ENCODE measurements at regions not wholly inside any gene's neighbourhood (a gene's known extent, or its start where the extent isn't known, plus 50 kb on each side); places are given as distances from the start of the nearest gene placed in this dataset.
A peak's percentile ranks its signal among the peaks of the same experiment; 100 is the strongest.

DNA sequence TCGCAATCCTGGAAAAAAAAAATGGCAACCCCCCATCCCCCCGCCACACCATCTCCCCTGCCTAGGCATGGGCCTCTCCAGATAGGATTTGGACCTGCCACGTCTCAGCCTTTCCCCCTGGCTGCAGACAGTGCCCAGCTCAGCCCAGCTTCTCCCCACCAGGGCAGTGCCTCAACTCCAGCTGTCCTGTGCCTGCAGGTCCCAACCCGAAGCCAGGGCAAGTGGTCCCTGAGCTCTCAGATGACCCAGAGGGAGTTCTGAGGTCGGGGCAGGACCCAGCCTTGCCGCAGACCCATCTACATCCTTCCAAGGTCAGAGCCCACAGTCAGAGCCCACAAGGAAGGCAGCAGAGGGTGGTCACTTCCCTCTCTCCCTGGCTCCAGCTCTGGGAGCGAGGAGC is 86.7 kb upstream of the POU3F1 start:
- no peak for ATAC-seq
- TF ChIP-seq ZNF565 (CRISPR knock-in tag; conservative IDR thresholded peaks at IDR 0.05; ENCODE audit: low read depth) (no peak), ZC3H10 (CRISPR knock-in tag; IDR thresholded peaks at IDR 0.05) (no peak), BACH2 (CRISPR knock-in tag; IDR thresholded peaks at IDR 0.05; ENCODE audit: borderline replicate concordance) (no peak)
- TF ChIP-seq, protein P1, sequence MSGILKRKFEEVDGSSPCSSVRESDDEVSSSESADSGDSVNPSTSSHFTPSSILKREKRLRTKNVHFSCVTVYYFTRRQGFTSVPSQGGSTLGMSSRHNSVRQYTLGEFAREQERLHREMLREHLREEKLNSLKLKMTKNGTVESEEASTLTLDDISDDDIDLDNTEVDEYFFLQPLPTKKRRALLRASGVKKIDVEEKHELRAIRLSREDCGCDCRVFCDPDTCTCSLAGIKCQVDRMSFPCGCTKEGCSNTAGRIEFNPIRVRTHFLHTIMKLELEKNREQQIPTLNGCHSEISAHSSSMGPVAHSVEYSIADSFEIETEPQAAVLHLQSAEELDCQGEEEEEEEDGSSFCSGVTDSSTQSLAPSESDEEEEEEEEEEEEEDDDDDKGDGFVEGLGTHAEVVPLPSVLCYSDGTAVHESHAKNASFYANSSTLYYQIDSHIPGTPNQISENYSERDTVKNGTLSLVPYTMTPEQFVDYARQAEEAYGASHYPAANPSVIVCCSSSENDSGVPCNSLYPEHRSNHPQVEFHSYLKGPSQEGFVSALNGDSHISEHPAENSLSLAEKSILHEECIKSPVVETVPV (CRISPR knock-in tag; IDR thresholded peaks at IDR 0.05) = no peak
- TF ChIP-seq, protein P2, sequence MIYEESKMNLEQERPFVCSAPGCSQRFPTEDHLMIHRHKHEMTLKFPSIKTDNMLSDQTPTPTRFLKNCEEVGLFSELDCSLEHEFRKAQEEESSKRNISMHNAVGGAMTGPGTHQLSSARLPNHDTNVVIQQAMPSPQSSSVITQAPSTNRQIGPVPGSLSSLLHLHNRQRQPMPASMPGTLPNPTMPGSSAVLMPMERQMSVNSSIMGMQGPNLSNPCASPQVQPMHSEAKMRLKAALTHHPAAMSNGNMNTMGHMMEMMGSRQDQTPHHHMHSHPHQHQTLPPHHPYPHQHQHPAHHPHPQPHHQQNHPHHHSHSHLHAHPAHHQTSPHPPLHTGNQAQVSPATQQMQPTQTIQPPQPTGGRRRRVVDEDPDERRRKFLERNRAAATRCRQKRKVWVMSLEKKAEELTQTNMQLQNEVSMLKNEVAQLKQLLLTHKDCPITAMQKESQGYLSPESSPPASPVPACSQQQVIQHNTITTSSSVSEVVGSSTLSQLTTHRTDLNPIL (CRISPR knock-in tag; IDR thresholded peaks at IDR 0.05; ENCODE audit: low read depth) = no peak

DNA sequence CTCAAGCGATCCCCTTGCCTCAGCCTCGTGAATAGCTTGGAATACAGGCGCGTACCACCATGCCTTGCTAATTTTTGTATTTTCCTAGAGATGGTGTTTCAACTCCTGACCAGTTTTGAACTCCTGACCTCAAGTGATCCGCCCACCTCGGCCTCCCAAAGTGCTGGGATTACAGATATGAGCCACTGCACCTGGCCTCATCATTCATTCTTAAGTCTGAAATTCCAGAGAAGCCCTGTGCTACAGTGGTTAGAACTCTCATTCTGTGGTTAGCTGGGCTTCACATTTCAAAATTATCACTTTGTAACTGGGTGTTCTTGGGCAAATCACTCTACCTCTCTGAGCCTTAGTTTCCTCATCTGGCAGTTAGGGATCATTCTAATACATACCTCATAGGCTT is 86.1 kb upstream of the POU3F1 start:
- no peak for ATAC-seq
- TF ChIP-seq ZNF8 (CRISPR knock-in tag; IDR thresholded peaks at IDR 0.05) (no peak), PPARA (CRISPR knock-in tag; IDR thresholded peaks at IDR 0.05; ENCODE audit: borderline replicate concordance) (no peak), OSR1 (CRISPR knock-in tag; IDR thresholded peaks at IDR 0.05) (no peak), GLIS3 (CRISPR knock-in tag; IDR thresholded peaks at IDR 0.05) (no peak), RARB (CRISPR knock-in tag; IDR thresholded peaks at IDR 0.05) (no peak), ZFP3 (CRISPR knock-in tag; IDR thresholded peaks at IDR 0.05) (no peak), CSDC2 (CRISPR knock-in tag; IDR thresholded peaks at IDR 0.05) (no peak), TOX (CRISPR knock-in tag; IDR thresholded peaks at IDR 0.05; ENCODE audit: borderline replicate concordance) (no peak), ZNF70 (CRISPR knock-in tag; IDR thresholded peaks at IDR 0.05) (no peak), ISL1 (CRISPR knock-in tag; IDR thresholded peaks at IDR 0.05) (no peak), ZNF565 (CRISPR knock-in tag; conservative IDR thresholded peaks at IDR 0.05; ENCODE audit: low read depth) (no peak), ZFP30 (CRISPR knock-in tag; IDR thresholded peaks at IDR 0.05) (no peak)
- TF ChIP-seq, protein P3, sequence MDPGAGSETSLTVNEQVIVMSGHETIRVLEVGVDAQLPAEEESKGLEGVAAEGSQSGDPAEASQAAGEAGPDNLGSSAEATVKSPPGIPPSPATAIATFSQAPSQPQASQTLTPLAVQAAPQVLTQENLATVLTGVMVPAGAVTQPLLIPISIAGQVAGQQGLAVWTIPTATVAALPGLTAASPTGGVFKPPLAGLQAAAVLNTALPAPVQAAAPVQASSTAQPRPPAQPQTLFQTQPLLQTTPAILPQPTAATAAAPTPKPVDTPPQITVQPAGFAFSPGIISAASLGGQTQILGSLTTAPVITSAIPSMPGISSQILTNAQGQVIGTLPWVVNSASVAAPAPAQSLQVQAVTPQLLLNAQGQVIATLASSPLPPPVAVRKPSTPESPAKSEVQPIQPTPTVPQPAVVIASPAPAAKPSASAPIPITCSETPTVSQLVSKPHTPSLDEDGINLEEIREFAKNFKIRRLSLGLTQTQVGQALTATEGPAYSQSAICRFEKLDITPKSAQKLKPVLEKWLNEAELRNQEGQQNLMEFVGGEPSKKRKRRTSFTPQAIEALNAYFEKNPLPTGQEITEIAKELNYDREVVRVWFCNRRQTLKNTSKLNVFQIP (CRISPR knock-in tag; IDR thresholded peaks at IDR 0.05; ENCODE audit: borderline replicate concordance, low read depth) = no peak
- TF ChIP-seq, protein P2 (CRISPR knock-in tag; IDR thresholded peaks at IDR 0.05; ENCODE audit: low read depth) = no peak
- TF ChIP-seq, protein P4, sequence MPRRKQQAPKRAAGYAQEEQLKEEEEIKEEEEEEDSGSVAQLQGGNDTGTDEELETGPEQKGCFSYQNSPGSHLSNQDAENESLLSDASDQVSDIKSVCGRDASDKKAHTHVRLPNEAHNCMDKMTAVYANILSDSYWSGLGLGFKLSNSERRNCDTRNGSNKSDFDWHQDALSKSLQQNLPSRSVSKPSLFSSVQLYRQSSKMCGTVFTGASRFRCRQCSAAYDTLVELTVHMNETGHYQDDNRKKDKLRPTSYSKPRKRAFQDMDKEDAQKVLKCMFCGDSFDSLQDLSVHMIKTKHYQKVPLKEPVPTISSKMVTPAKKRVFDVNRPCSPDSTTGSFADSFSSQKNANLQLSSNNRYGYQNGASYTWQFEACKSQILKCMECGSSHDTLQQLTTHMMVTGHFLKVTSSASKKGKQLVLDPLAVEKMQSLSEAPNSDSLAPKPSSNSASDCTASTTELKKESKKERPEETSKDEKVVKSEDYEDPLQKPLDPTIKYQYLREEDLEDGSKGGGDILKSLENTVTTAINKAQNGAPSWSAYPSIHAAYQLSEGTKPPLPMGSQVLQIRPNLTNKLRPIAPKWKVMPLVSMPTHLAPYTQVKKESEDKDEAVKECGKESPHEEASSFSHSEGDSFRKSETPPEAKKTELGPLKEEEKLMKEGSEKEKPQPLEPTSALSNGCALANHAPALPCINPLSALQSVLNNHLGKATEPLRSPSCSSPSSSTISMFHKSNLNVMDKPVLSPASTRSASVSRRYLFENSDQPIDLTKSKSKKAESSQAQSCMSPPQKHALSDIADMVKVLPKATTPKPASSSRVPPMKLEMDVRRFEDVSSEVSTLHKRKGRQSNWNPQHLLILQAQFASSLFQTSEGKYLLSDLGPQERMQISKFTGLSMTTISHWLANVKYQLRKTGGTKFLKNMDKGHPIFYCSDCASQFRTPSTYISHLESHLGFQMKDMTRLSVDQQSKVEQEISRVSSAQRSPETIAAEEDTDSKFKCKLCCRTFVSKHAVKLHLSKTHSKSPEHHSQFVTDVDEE (CRISPR knock-in tag; IDR thresholded peaks at IDR 0.05) = no peak

DNA sequence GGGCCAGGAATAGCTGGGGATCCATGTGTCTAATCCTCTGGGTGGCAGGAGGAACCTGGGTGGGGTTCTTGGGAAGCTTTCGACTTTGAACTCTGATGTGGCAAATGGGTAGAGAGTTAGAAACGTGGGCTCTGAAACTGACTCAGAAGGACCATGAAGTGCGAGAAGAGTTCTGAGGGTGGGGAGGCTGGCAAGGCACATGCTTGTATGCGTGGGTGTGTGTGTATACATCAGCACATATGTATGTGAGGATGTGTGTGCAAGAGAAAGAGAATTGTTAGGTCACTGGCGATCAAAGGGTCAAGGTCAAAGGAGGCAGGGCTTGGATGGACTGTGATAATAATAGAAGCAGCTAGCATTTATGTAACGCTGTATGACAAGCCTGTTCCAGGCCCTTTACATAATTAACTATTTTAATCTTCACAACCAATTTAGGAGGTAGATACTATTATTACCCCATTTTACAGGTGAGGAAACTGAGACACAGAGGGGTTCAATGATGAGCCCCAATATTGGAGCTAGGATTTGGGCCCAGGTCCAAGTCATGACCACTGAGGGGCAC is 84.5 kb upstream of the POU3F1 start:
- no peak for ATAC-seq
- TF ChIP-seq GLIS3 (CRISPR knock-in tag; IDR thresholded peaks at IDR 0.05) (no peak), TOX (CRISPR knock-in tag; IDR thresholded peaks at IDR 0.05; ENCODE audit: borderline replicate concordance) (no peak)

DNA sequence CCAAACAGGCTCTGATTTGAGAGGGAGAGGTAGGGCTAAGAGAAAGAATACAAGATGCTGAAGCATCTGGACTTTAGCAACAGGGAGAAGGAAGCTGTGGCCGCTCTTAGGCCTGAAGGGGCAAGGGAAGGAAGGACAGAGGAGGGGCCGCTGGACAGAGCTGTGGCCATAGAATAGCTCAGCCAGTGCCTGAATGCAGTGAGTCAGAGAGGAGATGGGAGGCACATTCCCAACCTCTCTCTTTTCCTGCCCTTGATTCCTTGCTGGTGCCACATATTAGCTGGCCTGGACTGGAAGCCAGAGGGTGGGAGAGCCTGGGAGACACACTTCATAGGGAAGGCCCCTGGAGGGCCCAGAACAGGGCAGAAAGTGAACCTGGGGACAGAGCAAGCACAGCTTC is 83.4 kb upstream of the POU3F1 start:
- TF ChIP-seq BACH2 (CRISPR knock-in tag; IDR thresholded peaks at IDR 0.05; ENCODE audit: borderline replicate concordance) (no peak), GLIS3 (CRISPR knock-in tag; IDR thresholded peaks at IDR 0.05) (no peak), RARB (CRISPR knock-in tag; IDR thresholded peaks at IDR 0.05) (no peak), ISL1 (CRISPR knock-in tag; IDR thresholded peaks at IDR 0.05) (no peak), ZNF8 (CRISPR knock-in tag; IDR thresholded peaks at IDR 0.05) (no peak), SNAI2 (CRISPR knock-in tag; IDR thresholded peaks at IDR 0.05) (no peak), ESRRG (CRISPR knock-in tag; IDR thresholded peaks at IDR 0.05) (no peak), TCF4 (CRISPR knock-in tag; IDR thresholded peaks at IDR 0.05; ENCODE audit: borderline replicate concordance) (no peak), ZFP30 (CRISPR knock-in tag; IDR thresholded peaks at IDR 0.05) (no peak), ZFP3 (CRISPR knock-in tag; IDR thresholded peaks at IDR 0.05) (no peak), ARNTL (CRISPR knock-in tag; IDR thresholded peaks at IDR 0.05; ENCODE audit: borderline replicate concordance, low read depth) (no peak), OSR1 (CRISPR knock-in tag; IDR thresholded peaks at IDR 0.05) (no peak)
- TF ChIP-seq, protein P1 (CRISPR knock-in tag; IDR thresholded peaks at IDR 0.05) = no peak
- TF ChIP-seq, protein P4 (CRISPR knock-in tag; IDR thresholded peaks at IDR 0.05) = no peak
- ATAC-seq = peak; percentile 25; the same call in 2 of the 3 replicates

Data from SK-N-SH treated with all-trans-retinoic acid at 6 μM for 48 hours (cell line).